ENCODE measurements at regions not wholly inside any gene's neighbourhood (a gene's known extent, or its start where the extent isn't known, plus 50 kb on each side); places are given as distances from the start of the nearest gene placed in this dataset.

GRCh38 chr17:62913991-62914570, 52.0 kb upstream of the TANC2 start:
- H3K9me3 ChIP-seq (ENCODE audit: control insufficient read depth, low read length), result peaks cover 21% of the 10 kb centered on the region
- Mint-ChIP-seq H3K9me3 (peaks cover 16% of the 10 kb centered on the region), H3K27me3 (ENCODE audit: insufficient read depth) (peaks cover 2% of the 10 kb centered on the region), H3K36me3 (ENCODE audit: low read depth) (peaks cover 2% of the 10 kb centered on the region), H3K4me3 (no peak overlapping the region), H3K27ac (no peak overlapping the region), H3K4me1 (peaks cover 7% of the 10 kb centered on the region)
- H3K4me1 ChIP-seq (ENCODE audit: control insufficient read depth, insufficient read depth, low read length), result no peaks in the 10 kb centered on the region
- H3K9ac ChIP-seq (ENCODE audit: extremely low read depth, low read length, poor library complexity, severe bottlenecking), result no peak overlapping the region
- no peak for TF ChIP-seq CTCF (conservative IDR thresholded peaks at IDR 0.05)
- no peak for DNase-seq
- H3K36me3 ChIP-seq (ENCODE audit: control insufficient read depth, insufficient read depth, low read length), result no peaks in the 10 kb centered on the region
- H3K27me3 ChIP-seq (ENCODE audit: control insufficient read depth, insufficient read depth, low read length, poor library complexity, severe bottlenecking), result no peaks in the 10 kb centered on the region
- no peak overlapping the region for H3K4me3 ChIP-seq (ENCODE audit: low read length)
- 94 to 100% methylated on average over 1 to 3 of the region's 3 CpGs for whole genome bisulfite sequencing, 2 experiments (ENCODE audit: insufficient coverage in 1 of 2, insufficient read length in 1 of 2)
- no peak overlapping the region for H3K27ac ChIP-seq (ENCODE audit: low read depth, low read length)

GRCh38 chr17:62912363-62912762, 53.7 kb upstream of the TANC2 start:
- no peaks in the 10 kb centered on the region for H3K36me3 ChIP-seq (ENCODE audit: control insufficient read depth, insufficient read depth, low read length)
- Mint-ChIP-seq H3K4me1 (peaks cover 6% of the 10 kb centered on the region), H3K27me3 (ENCODE audit: insufficient read depth) (peaks cover 10% of the 10 kb centered on the region), H3K36me3 (ENCODE audit: low read depth) (peaks cover 2% of the 10 kb centered on the region), H3K9me3 (peaks cover 16% of the 10 kb centered on the region), H3K4me3 (no peak overlapping the region), H3K27ac (no peak overlapping the region)
- no peak for TF ChIP-seq CTCF (conservative IDR thresholded peaks at IDR 0.05)
- peak; percentile 5 for DNase-seq
- H3K4me1 ChIP-seq (ENCODE audit: control insufficient read depth, insufficient read depth, low read length), result no peaks in the 10 kb centered on the region
- H3K9ac ChIP-seq (ENCODE audit: extremely low read depth, low read length, poor library complexity, severe bottlenecking), result no peak overlapping the region
- peak overlapping the region; percentile 23 for H3K4me3 ChIP-seq (ENCODE audit: low read length)
- 94 to 100% methylated on average over 3 to 4 of the region's 4 CpGs for WGBS, 2 experiments (ENCODE audit: insufficient coverage in 1 of 2, insufficient read length in 1 of 2)
- H3K27ac ChIP-seq (ENCODE audit: low read depth, low read length), result no peak overlapping the region
- H3K9me3 ChIP-seq (ENCODE audit: control insufficient read depth, low read length), result peaks cover 21% of the 10 kb centered on the region
- H3K27me3 ChIP-seq (ENCODE audit: control insufficient read depth, insufficient read depth, low read length, poor library complexity, severe bottlenecking), result no peaks in the 10 kb centered on the region

- Histone ChIP-seq H3K9me3 (ENCODE audit: control insufficient read depth, low read length) (peaks cover 21% of the 10 kb centered on the region), H3K27me3 (ENCODE audit: control insufficient read depth, insufficient read depth, low read length, poor library complexity, severe bottlenecking) (no peaks in the 10 kb centered on the region), H3K9ac (ENCODE audit: extremely low read depth, low read length, poor library complexity, severe bottlenecking) (no peak overlapping the region), H3K4me3 (ENCODE audit: low read length) (no peak overlapping the region), H3K4me1 (ENCODE audit: control insufficient read depth, insufficient read depth, low read length) (no peaks in the 10 kb centered on the region), H3K27ac (ENCODE audit: low read depth, low read length) (no peak overlapping the region), H3K36me3 (ENCODE audit: control insufficient read depth, insufficient read depth, low read length) (no peaks in the 10 kb centered on the region)
- no peak for TF ChIP-seq CTCF (conservative IDR thresholded peaks at IDR 0.05)
- H3K36me3 Mint-ChIP-seq (ENCODE audit: low read depth), result peaks cover 2% of the 10 kb centered on the region
- peaks cover 11% of the 10 kb centered on the region for H3K27me3 Mint-ChIP-seq (ENCODE audit: insufficient read depth)
- no peak overlapping the region for H3K27ac Mint-ChIP-seq
- peaks cover 16% of the 10 kb centered on the region for H3K9me3 Mint-ChIP-seq
- 88 to 100% methylated on average over 1 to 3 of the region's 3 CpGs for WGBS, 2 experiments (ENCODE audit: insufficient coverage in 1 of 2, insufficient read length in 1 of 2)
- H3K4me3 Mint-ChIP-seq, result no peak overlapping the region
- H3K4me1 Mint-ChIP-seq, result no peaks in the 10 kb centered on the region
- DNase-seq, result peak; percentile 32
These were observed 54.9 kb upstream of the TANC2 start for GRCh38 chr17:62911114-62911513.
